HEK293T (cell line): ENCODE measurements at regions not wholly inside any gene's neighbourhood (a gene's known extent, or its start where the extent isn't known, plus 50 kb on each side); places are given as distances from the start of the nearest gene placed in this dataset.

Experiments
- CTCF ChIA-PET: fragments of 350-600 bp; formaldehyde crosslinking; extraction: SDS; loops from one replicate; lab custom pipeline; 2021; ENCODE audit warnings: antibody characterized with exemption, inconsistent platforms; lab: Yijun Ruan, JAX
- POLR2A ChIA-PET: fragments of 350-600 bp; formaldehyde crosslinking; extraction: SDS; loops from one replicate; lab custom pipeline; 2020; ENCODE audit warnings: antibody characterized with exemption, inconsistent platforms; lab: Yijun Ruan, JAX
- DNase-seq: peaks from one replicate; pipeline ENCODE4 v3.0.0; 2012; ENCODE audit warnings: mixed read lengths; ENCODE audit errors: extremely low spot score
- ARNT ChIP-seq: fragments of 450-650 bp; IDR thresholded peaks from 2 replicates; pipeline ENCODE4 v1.6.1; 2017; ENCODE audit warnings: mild to moderate bottlenecking
- BHLHE40 ChIP-seq: fragments of 450-650 bp; IDR thresholded peaks from 2 replicates; pipeline ENCODE4 v1.6.1; 2016; ENCODE audit warnings: mild to moderate bottlenecking, moderate library complexity, borderline replicate concordance
- CTBP1 ChIP-seq: fragments of 450-650 bp; IDR thresholded peaks from 2 replicates; pipeline ENCODE4 v1.6.1; 2016; ENCODE audit warnings: borderline replicate concordance
- ELF4 ChIP-seq: fragments of 450-650 bp; IDR thresholded peaks from 2 replicates; pipeline ENCODE4 v1.6.1; 2017; ENCODE audit warnings: antibody characterized with exemption
- FOXA1 ChIP-seq: fragments of 450-650 bp; IDR thresholded peaks from 2 replicates; pipeline ENCODE4 v1.6.1; 2016; ENCODE audit warnings: mild to moderate bottlenecking
- FOXK2 ChIP-seq: fragments of 450-650 bp; IDR thresholded peaks from 2 replicates; pipeline ENCODE4 v1.6.1; 2016; ENCODE audit warnings: mild to moderate bottlenecking
- FOXM1 ChIP-seq: fragments of 450-650 bp; IDR thresholded peaks from 2 replicates; pipeline ENCODE4 v1.6.1; 2017; ENCODE audit warnings: mild to moderate bottlenecking, borderline replicate concordance
- HDGF ChIP-seq: fragments of 450-650 bp; IDR thresholded peaks from 2 replicates; pipeline ENCODE4 v1.6.1; 2017; ENCODE audit warnings: antibody characterized with exemption, borderline replicate concordance
- L3MBTL2 ChIP-seq: fragments of 450-650 bp; conservative IDR thresholded peaks from 2 replicates; pipeline ENCODE4 v1.6.1; 2016; ENCODE audit warnings: mild to moderate bottlenecking
- LEF1 ChIP-seq: fragments of 450-650 bp; IDR thresholded peaks from 2 replicates; pipeline ENCODE4 v1.6.1; 2017; ENCODE audit warnings: mild to moderate bottlenecking, borderline replicate concordance
- NFRKB ChIP-seq: fragments of 450-650 bp; IDR thresholded peaks from 2 replicates; pipeline ENCODE4 v1.6.1; 2016; ENCODE audit warnings: mild to moderate bottlenecking, moderate library complexity
- SP1 ChIP-seq: fragments of 450-650 bp; IDR thresholded peaks from 2 replicates; pipeline ENCODE4 v1.6.1; 2017
- SUZ12 ChIP-seq: fragments of 450-650 bp; IDR thresholded peaks from 2 replicates; pipeline ENCODE4 v1.6.1; 2016; ENCODE audit warnings: mild to moderate bottlenecking
- TARDBP ChIP-seq: fragments of 450-650 bp; IDR thresholded peaks from 2 replicates; pipeline ENCODE4 v1.6.1; 2016
- ZNF384 ChIP-seq: fragments of 450-650 bp; IDR thresholded peaks from 2 replicates; pipeline ENCODE4 v1.6.1; 2016
- TF ChIP-seq, protein P1 (sequence below): fragments of 450-650 bp; IDR thresholded peaks from 2 replicates; pipeline ENCODE4 v1.6.1; 2016

DNA sequence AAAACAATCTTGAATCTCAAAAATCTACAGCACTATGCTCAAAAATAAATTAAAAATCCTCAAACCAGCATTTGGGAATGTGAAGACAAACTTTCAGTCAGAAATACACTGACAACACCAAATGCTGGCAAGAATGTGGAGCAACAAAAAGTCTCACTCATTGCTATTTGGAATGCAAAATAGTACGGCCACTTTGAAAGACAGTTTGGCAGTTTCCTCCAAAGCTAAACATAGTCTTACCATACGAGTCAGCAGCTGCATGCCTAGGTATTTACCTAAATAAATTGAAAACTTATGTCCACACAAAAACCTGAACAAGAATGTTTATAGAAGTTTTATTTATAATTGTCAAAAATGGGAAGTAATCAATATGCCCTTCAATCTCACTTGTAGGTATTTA, 904.2 kb upstream of the LRRC4C start:
- DNase-seq: no peak
- CTCF ChIA-PET: no interaction called here
- TF ChIP-seq HDGF: no peak
- no peak for TF ChIP-seq SP1
- no peak for TF ChIP-seq SUZ12
- no peak for TF ChIP-seq FOXM1
- no peak for TF ChIP-seq ELF4
- no peak for TF ChIP-seq CTBP1
- TF ChIP-seq FOXA1: no peak
- TF ChIP-seq LEF1: no peak
- TF ChIP-seq NFRKB: no peak
- no peak for TF ChIP-seq L3MBTL2
- TF ChIP-seq TARDBP: no peak
- no peak for TF ChIP-seq ARNT
- no peak for TF ChIP-seq BHLHE40
- TF ChIP-seq ZNF384: no peak
- TF ChIP-seq, protein P1, sequence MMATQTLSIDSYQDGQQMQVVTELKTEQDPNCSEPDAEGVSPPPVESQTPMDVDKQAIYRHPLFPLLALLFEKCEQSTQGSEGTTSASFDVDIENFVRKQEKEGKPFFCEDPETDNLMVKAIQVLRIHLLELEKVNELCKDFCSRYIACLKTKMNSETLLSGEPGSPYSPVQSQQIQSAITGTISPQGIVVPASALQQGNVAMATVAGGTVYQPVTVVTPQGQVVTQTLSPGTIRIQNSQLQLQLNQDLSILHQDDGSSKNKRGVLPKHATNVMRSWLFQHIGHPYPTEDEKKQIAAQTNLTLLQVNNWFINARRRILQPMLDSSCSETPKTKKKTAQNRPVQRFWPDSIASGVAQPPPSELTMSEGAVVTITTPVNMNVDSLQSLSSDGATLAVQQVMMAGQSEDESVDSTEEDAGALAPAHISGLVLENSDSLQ: no peak
- TF ChIP-seq FOXK2: no peak
- POLR2A ChIA-PET: no interaction called here

- DNase-seq: no peak
- TF ChIP-seq BHLHE40: no peak
- TF ChIP-seq LEF1: no peak
- no peak for TF ChIP-seq ARNT
- no peak for TF ChIP-seq HDGF
- no peak for TF ChIP-seq TARDBP
- TF ChIP-seq SUZ12: no peak
- no peak for TF ChIP-seq NFRKB
- TF ChIP-seq SP1: no peak
- no peak for TF ChIP-seq L3MBTL2
- no peak for TF ChIP-seq ZNF384
- no peak for TF ChIP-seq FOXK2
- no peak for TF ChIP-seq FOXM1
- ChIA-PET POLR2A (no interaction called here), CTCF (no interaction called here)
Measured at GRCh38 chr11:42390116-42390515, 921.7 kb upstream of the API5 start.

GRCh38 chr11:42397483-42397882, 914.3 kb upstream of the API5 start:
- ChIA-PET CTCF (no interaction called here), POLR2A (no interaction called here)
- TF ChIP-seq LEF1: no peak
- TF ChIP-seq SP1: no peak
- no peak for TF ChIP-seq ZNF384
- no peak for TF ChIP-seq FOXK2
- TF ChIP-seq FOXA1: no peak
- TF ChIP-seq ARNT: no peak
- TF ChIP-seq ELF4: no peak
- TF ChIP-seq HDGF: no peak
- DNase-seq: no peak

DNA sequence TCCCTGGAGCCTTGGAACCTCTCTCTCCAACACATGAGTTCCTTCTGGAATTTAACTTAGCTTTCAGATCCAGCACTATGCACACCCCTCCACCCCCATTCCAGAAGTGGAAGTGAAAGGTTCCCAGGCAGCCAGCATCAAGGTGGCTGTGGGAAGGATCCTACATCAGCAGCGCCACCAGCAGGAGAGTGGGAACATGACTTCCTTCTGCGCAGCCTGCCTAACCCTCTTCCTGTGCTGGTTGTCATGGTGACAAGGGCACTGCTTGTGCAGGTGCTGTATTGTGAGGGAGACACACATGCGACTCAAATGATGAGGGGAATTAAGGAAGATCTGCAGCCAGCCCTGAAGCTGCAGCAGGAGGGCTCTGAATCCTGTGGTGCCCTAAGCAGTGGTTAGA, 904.5 kb upstream of the API5 start:
- POLR2A ChIA-PET: no interaction called here
- DNase-seq: no peak
- CTCF ChIA-PET: no interaction called here
- no peak for TF ChIP-seq BHLHE40
- TF ChIP-seq TARDBP: no peak
- no peak for TF ChIP-seq HDGF
- TF ChIP-seq LEF1: no peak
- no peak for TF ChIP-seq SP1
- TF ChIP-seq FOXA1: no peak
- TF ChIP-seq, protein P1: no peak

- CTCF ChIA-PET: no interaction called here
- TF ChIP-seq SP1: no peak
- TF ChIP-seq FOXK2: no peak
- TF ChIP-seq, protein P1: no peak
- no peak for TF ChIP-seq ZNF384
- TF ChIP-seq BHLHE40: no peak
- TF ChIP-seq LEF1: no peak
- no peak for TF ChIP-seq FOXA1
- no peak for TF ChIP-seq HDGF
- no peak for TF ChIP-seq TARDBP
- no peak for TF ChIP-seq FOXM1
- TF ChIP-seq NFRKB: no peak
- TF ChIP-seq ELF4: no peak
- no peak for TF ChIP-seq SUZ12
- no peak for TF ChIP-seq ARNT
- TF ChIP-seq CTBP1: no peak
- TF ChIP-seq L3MBTL2: no peak
- POLR2A ChIA-PET: no interaction called here
- DNase-seq: no peak
Measured at GRCh38 chr11:42410251-42410955, 901.4 kb upstream of the API5 start.

DNA sequence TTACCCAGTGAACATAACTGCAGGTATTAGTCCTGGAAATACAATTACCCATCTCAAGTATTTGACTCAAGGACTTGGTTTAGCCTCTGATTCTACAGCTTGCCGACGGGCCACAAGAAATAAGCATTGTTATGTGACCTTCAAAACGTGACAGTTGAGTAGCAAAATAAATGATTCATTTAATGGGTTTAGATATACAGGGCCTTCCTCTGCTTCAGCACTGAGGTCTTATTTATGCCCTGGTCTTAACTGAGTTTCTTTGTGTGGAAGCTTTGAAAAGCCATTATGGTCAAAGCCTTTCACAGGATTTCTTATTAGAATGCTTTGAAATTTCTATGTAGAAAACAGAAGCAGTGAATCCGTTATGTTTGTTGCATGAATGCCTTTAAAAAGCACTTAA, 899.2 kb upstream of the API5 start:
- DNase-seq: no peak
- TF ChIP-seq SP1: no peak
- TF ChIP-seq HDGF: no peak
- TF ChIP-seq FOXM1: no peak
- TF ChIP-seq BHLHE40: no peak
- TF ChIP-seq ELF4: no peak
- CTCF ChIA-PET: no interaction called here
- POLR2A ChIA-PET: no interaction called here

- TF ChIP-seq LEF1: no peak
- TF ChIP-seq, protein P1: no peak
- CTCF ChIA-PET: no interaction called here
- POLR2A ChIA-PET: no interaction called here
- DNase-seq: no peak
Measured at GRCh38 chr11:42417691-42418090, 894.1 kb upstream of the API5 start.
